GM19463 (cell line): ENCODE measurements at regions not wholly inside any gene's neighbourhood (a gene's known extent, or its start where the extent isn't known, plus 50 kb on each side); places are given as distances from the start of the nearest gene placed in this dataset.

ENCODE experiments used
- ATAC-seq: cut with Tn5 transposase; IDR thresholded peaks from one replicate; pipeline ENCODE4 v1.9.1; 2021; ENCODE audit warnings: mild to moderate bottlenecking, moderate library complexity; ENCODE audit not compliant: unreplicated experiment

- no peak for ATAC-seq
Observed at GRCh38 chr10:78783753-78784152, 285.0 kb upstream of the ZMIZ1 start.

GRCh38 chr10:78784546-78784945, 284.2 kb upstream of the ZMIZ1 start:
- ATAC-seq: no peak

DNA sequence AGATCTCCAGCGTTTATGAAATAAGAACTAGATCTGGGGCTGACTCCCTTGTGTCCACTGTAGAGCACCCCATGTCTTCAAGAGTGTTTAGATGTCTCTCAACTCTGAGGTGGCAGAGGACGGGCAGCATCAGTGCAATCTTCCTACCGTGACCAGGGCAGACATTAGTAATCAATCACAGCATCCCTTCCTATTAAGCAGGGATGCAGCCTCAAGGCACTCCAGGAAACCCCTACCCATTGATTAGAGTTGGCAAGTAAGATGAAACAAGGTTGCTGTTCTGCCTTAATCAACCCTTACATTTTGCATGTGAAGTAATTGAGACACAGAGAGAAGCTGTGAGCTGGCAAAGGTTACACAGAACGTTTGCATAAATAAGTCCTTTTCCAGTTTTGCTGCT, 283.7 kb upstream of the ZMIZ1 start:
- ATAC-seq: no peak

DNA sequence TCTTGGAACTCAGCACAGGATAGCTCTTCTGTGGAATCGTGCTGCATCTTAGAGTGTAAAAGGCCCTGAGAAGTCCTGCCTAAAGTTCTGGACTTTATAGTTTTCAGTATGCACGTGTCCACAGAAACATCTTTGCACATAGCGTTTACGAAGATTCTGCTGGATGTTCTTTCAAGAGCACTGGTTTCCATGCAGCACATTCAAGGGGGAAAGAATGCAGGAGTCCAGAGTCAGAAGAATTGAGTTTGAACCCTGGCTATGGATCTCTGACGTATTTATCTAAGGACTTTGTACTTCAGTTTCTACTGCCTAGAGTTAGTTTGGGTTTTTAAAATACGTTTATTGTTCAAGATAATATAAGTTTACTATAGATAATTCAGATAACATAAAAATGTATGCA, 282.8 kb upstream of the ZMIZ1 start:
- ATAC-seq: no peak

DNA sequence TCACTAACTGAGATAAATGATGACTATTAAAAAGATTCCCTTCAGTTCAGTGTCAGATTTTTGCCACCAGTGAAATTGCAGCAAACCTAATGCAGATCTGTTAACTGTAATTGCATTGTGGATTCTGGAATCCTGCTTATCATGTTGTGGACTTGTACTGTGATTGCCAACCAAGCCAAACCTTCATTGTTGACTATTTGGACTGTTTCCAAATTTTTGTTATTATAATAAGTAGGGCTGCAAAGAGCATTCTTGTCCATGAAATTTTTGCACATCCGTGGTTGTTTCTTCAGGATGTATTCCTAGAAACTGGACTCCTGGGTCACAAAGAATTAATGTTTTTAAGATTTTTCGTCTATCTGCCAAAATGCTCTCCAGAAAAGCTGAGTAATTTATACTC, 281.6 kb upstream of the ZMIZ1 start:
- ATAC-seq: no peak

DNA sequence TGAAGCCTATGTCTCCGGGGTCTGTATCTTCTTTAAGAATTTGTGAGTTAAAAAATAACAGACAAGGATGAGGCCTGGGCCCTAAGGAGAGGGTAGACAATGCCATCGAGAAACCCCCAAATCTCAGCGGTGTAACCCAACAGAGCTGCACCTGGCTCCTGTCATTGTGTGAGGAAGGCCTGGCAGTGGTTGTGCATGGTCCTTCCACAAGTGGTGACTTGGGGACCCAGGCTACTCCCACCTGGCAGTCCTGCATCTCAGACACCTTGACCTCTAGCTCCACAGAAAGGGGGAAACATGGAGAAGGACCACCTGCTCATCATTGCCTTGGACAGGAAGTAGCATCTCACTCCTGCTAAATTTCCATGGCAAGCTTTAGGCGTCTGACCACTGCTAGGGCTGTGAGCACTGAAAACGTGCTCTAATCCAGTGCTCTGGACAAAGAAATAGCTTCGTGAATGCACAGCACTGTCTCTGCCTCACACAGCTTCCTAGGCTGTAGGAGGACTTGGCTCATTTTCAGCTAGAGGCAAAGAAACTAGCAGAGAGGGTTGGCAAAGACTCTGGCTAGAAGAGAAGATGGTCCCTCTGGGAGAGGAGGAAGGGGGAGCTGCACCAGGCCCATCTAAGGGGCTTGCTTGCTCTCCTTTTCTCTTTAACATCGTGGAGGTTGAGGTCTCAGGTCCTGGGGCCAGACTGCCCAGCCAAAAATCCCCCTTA, 273.9 kb upstream of the ZMIZ1 start:
- no peak for ATAC-seq

DNA sequence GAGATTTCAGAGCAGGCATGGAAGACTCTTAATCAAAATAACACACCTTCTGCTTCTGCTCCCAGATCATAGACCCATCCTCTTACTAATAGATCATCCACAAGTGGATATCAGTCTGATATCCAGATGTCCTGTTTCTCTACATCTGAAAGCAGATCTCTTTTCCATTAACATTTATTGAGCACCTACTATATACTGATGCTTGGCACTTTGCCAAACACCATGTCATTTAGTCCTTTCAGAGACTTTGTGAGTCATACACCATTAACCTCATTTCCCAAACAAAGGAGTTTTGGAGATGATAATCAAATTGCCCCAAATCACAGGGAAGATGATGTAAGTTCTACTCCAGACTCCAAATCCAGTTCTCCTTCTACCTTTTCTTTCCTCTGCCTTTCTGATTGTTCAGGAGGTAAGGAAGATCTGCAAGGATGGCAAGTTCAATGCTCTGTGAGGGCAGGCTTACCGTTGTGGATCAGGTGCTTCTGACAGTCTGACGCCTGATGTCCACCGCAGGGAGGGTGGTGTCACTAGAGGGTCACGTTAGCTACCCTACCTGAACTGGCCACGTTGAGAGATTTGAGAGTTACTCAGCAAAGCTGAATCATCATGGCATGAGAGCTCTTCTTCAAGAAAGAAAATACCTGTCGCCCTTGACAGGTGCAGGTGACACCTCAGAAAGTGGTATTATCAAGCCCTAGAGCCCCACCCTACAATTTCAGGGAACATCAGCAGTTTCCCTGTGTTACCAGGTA, 269.6 kb upstream of the ZMIZ1 start:
- no peak for ATAC-seq

DNA sequence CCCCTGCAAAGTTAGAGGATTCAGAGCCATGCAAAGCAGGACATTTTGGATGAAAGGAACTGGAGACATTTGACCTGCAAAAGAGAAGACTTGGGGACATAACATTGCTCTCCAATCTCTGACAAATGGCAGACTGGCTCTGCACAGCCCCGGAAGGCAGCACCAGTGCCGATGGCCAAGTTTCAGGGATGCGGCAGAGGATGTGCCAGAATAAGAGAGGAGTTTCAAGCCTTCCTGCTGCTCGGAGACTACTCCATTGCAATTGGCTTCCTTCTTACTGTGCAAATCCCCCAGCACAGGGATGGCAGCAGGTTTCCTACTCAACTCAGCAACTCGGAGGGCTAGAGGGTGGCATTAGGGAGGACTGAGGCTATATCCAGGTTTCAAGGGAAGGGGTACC, 268.8 kb upstream of the ZMIZ1 start:
- ATAC-seq: no peak

DNA sequence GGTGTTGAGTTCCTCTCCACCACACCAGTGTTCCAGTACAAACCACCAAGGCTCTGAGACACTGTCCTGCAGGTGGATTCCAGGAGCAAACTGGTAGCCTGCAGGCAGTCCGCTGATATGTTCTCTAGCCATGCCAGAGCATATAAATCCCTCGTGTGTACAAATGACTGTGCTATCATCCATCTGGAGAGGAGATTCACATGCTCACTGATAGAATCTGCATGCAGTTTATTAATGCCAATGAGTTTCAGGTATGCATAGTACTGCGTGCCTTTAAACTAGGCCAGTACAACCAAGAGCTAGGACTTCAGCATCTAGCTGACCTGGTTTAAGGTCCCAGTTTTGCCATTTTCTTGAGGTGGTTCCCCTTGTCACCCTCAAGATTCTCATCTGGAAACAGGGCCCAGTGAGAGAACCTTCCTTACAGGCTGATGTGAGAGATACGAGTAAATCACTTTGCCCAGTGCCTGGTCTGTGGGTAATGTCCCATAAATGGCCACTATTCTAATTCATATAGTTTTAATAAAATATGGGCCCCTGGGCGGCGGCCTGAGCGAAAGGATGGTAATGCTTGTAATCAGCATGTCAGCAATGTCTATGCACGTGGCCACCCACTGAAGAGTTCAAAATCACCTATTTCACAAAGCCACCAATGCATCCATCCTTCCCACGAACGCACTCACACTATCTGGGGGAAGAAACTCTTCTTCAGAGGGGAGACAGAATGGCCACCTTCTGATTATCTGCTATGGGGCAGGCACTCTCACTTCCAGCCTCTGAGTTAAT, 268.0 kb upstream of the ZMIZ1 start:
- ATAC-seq: no peak

- ATAC-seq: no peak
Observed at GRCh38 chr10:78802431-78802830, 266.3 kb upstream of the ZMIZ1 start.

DNA sequence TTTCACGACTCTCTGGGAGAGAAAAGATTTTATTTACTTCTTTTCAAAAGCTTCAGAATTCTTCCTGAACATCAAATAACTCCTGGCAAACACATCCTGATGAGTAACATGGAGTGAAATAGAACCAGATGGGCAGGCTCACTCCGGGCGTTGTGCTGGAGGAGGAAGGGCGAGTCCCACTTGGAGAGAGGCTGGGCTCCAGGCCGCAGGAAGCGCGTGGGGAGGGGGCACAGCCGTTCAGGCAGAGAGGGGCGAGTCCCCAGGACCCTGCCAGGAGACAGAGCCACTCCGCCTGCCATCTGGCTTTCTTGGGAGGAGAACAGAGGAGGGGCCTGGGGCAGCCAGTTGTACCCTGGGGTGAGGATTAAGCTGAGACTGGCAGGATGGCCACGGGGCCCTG, 265.9 kb upstream of the ZMIZ1 start:
- ATAC-seq: no peak

- no peak for ATAC-seq
Observed at GRCh38 chr10:78803710-78804109, 265.1 kb upstream of the ZMIZ1 start.

GRCh38 chr10:78804411-78805032, 264.2 kb upstream of the ZMIZ1 start:
- ATAC-seq: no peak

DNA sequence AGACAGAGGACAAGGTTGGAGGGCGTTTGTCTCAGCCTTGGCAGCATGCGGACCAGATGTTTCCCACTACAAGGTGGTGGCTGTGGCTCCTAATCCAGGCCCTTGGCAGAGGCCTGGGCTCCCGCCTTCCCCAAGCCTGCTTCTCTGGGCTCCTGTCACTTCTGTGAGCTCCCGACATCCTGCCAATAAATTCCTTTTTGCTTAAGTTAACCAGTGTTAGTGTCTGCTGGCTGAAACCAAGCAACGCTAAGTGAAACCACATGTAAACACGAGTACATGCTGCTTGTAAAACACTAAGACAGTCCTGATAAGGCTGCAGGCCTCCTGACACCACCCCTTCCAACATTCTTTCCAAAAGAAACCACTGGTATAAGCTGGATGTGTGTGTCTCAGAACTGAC, 263.6 kb upstream of the ZMIZ1 start:
- ATAC-seq: no peak

- no peak for ATAC-seq
Observed at GRCh38 chr10:78806681-78807221, 262.0 kb upstream of the ZMIZ1 start.

GRCh38 chr10:78807504-78808203, 261.1 kb upstream of the ZMIZ1 start:
- ATAC-seq: no peak

GRCh38 chr10:78808286-78808685, 260.5 kb upstream of the ZMIZ1 start:
- ATAC-seq: no peak

DNA sequence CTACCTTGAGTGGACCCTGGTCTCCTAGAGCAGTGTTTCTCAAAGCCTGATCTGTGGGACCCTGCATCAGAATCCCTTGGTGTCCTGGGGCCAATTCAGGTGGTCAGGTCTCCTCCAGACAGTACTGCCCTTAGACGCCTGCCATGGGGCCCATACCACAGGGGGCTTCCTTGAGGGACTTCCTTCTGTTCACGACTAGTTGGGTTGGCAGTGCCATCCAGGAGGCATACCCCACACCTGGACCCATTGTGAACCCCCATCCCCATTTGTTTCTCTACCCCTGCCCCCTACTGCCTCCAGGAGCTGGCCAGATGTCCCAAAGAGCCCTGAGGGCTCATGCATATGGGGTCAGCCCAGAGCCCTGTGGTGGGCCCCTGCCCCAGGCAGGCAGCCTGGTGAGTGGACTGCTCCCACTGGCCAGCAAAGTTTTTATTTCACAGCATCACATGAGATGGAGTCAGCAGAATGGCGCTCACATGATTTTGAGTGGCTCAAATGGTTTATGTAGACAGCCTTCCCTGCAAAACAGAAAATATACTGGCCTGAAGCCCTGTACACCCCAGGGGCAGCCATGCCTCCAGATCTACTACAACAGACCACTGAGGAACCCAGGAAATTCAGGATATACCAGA, 259.9 kb upstream of the ZMIZ1 start:
- ATAC-seq: no peak

DNA sequence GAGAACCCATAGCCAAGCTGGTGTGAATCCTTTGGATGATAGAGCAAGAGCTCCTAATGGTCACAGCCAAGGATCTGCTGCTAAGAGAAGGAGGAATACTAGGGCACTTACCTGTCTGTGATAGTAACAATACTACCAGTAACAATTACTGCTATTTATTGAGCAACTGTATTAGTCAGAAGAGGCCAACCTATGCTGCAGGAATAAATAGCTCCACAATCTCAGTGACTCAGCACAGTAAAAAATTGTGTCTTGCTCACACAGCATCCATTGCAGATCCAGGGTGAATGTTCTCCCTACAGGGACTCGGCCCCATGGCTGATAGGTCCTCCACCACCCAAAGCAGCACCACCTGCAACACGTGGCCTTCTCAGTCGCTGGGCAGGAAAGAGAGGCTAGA, 257.6 kb upstream of the ZMIZ1 start:
- no peak for ATAC-seq
